GM23338 (cell line): ENCODE measurements at regions not wholly inside any gene's neighbourhood (a gene's known extent, or its start where the extent isn't known, plus 50 kb on each side); places are given as distances from the start of the nearest gene placed in this dataset.

Experiments used
- EZH2 ChIP-seq: fragments of 200-600 bp; sonication (generic); IDR thresholded peaks from one replicate; pipeline ENCODE4 v1.8.0; 2017; ENCODE audit warnings: antibody characterized with exemption, mild to moderate bottlenecking, low read depth; ENCODE audit not compliant: unreplicated experiment
- EZH2phosphoT487 ChIP-seq: fragments of 200-600 bp; sonication (generic); IDR thresholded peaks from one replicate; pipeline ENCODE4 v1.8.1; 2018; ENCODE audit warnings: antibody characterized with exemption; ENCODE audit not compliant: unreplicated experiment
- POLR2AphosphoS5 ChIP-seq: IDR thresholded peaks from 2 replicates; pipeline ENCODE4 v1.6.1; 2016; ENCODE audit warnings: antibody characterized with exemption, low read depth
- ZNF114 ChIP-seq: fragments of 250-450 bp; sonication (Bioruptor Pico); IDR thresholded peaks from 2 replicates; pipeline ENCODE4 v1.5.0; 2020; ENCODE audit warnings: mild to moderate bottlenecking, moderate library complexity
- TF ChIP-seq, protein P1 (sequence below): IDR thresholded peaks from 2 replicates; pipeline ENCODE4 v1.6.1; 2016; ENCODE audit warnings: antibody characterized with exemption
- TF ChIP-seq, protein P2 (sequence below): IDR thresholded peaks from one replicate; pipeline ENCODE4 v1.6.1; 2018; ENCODE audit warnings: antibody characterized with exemption; ENCODE audit not compliant: unreplicated experiment
- TF ChIP-seq, protein P3 (sequence below), 2 experiments: fragments of 200-600 bp in 1 of 2; sonication (generic) in 1 of 2; conservative IDR thresholded peaks; 2 replicates each; pipeline versions ENCODE4 v1.5.1 to v1.6.1; 2016 to 2017; ENCODE audit warnings: antibody characterized with exemption in 2 of 2, low read depth in 2 of 2, mild to moderate bottlenecking in 2 of 2, moderate library complexity in 1 of 2

DNA sequence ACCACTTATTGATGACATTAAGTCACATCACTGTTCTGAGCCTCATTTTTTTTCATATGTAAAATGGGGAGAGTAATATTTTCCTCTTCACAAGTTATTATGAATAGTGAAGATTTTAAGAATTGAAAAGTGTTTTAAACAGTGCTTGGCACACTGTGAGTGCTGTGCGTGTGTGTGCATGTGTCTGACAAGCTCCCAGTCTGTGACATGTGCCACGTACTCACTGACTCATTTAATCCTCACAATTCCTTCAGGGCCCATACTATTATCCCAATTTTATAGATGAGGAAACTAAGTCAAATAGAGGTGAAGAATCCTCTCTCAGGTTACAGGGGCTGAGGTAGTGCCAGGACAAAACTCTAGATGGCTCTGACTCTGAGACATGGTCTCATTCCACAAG lies 114.1 kb upstream of the NWD2 start:
- TF ChIP-seq, protein P1, sequence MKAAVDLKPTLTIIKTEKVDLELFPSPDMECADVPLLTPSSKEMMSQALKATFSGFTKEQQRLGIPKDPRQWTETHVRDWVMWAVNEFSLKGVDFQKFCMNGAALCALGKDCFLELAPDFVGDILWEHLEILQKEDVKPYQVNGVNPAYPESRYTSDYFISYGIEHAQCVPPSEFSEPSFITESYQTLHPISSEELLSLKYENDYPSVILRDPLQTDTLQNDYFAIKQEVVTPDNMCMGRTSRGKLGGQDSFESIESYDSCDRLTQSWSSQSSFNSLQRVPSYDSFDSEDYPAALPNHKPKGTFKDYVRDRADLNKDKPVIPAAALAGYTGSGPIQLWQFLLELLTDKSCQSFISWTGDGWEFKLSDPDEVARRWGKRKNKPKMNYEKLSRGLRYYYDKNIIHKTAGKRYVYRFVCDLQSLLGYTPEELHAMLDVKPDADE, result no peak
- TF ChIP-seq, protein P2, sequence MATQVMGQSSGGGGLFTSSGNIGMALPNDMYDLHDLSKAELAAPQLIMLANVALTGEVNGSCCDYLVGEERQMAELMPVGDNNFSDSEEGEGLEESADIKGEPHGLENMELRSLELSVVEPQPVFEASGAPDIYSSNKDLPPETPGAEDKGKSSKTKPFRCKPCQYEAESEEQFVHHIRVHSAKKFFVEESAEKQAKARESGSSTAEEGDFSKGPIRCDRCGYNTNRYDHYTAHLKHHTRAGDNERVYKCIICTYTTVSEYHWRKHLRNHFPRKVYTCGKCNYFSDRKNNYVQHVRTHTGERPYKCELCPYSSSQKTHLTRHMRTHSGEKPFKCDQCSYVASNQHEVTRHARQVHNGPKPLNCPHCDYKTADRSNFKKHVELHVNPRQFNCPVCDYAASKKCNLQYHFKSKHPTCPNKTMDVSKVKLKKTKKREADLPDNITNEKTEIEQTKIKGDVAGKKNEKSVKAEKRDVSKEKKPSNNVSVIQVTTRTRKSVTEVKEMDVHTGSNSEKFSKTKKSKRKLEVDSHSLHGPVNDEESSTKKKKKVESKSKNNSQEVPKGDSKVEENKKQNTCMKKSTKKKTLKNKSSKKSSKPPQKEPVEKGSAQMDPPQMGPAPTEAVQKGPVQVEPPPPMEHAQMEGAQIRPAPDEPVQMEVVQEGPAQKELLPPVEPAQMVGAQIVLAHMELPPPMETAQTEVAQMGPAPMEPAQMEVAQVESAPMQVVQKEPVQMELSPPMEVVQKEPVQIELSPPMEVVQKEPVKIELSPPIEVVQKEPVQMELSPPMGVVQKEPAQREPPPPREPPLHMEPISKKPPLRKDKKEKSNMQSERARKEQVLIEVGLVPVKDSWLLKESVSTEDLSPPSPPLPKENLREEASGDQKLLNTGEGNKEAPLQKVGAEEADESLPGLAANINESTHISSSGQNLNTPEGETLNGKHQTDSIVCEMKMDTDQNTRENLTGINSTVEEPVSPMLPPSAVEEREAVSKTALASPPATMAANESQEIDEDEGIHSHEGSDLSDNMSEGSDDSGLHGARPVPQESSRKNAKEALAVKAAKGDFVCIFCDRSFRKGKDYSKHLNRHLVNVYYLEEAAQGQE, result no peak
- TF ChIP-seq, protein P3, sequence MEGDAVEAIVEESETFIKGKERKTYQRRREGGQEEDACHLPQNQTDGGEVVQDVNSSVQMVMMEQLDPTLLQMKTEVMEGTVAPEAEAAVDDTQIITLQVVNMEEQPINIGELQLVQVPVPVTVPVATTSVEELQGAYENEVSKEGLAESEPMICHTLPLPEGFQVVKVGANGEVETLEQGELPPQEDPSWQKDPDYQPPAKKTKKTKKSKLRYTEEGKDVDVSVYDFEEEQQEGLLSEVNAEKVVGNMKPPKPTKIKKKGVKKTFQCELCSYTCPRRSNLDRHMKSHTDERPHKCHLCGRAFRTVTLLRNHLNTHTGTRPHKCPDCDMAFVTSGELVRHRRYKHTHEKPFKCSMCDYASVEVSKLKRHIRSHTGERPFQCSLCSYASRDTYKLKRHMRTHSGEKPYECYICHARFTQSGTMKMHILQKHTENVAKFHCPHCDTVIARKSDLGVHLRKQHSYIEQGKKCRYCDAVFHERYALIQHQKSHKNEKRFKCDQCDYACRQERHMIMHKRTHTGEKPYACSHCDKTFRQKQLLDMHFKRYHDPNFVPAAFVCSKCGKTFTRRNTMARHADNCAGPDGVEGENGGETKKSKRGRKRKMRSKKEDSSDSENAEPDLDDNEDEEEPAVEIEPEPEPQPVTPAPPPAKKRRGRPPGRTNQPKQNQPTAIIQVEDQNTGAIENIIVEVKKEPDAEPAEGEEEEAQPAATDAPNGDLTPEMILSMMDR (conservative IDR thresholded peaks at IDR 0.05; ENCODE audit: low read depth in 2 of 2), result no peak; a peak in 1 of 4 replicates
- no peak for TF ChIP-seq EZH2phosphoT487
- no peak for TF ChIP-seq ZNF114 (CRISPR knock-in tag)
- TF ChIP-seq EZH2, result no peak
- no peak for TF ChIP-seq POLR2AphosphoS5
